GM19467 (cell line): ENCODE measurements at regions not wholly inside any gene's neighbourhood (a gene's known extent, or its start where the extent isn't known, plus 50 kb on each side); places are given as distances from the start of the nearest gene placed in this dataset.
"Not testable (repeated sequence)": the region's sequence is repeated elsewhere in the genome, so short reads cannot be mapped to it uniquely, and the experiment has no call there.

Experiments used
- ATAC-seq: cut with Tn5 transposase; IDR thresholded peaks from one replicate; pipeline ENCODE4 v1.9.1; 2021; ENCODE audit warnings: mild to moderate bottlenecking, moderate library complexity; ENCODE audit not compliant: unreplicated experiment

DNA sequence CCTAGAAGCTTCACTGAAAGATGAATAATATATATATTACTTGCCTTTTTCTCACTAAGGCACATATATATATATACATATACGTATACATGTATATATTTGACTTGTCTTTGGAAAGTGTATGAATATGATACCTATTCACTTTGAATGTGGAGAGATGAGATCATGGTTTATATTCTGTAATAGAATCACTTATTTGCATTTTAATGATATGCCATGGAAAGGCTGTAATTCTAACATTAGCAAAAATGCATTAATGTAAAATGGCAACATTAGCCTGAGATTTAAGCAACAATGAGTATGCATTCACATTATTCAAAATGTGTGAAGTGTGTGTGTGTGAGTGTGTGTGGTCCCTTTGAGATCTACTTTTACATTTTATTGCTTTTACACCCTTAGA lies 54.5 kb upstream of the PRKD1 start:
- ATAC-seq = no peak

DNA sequence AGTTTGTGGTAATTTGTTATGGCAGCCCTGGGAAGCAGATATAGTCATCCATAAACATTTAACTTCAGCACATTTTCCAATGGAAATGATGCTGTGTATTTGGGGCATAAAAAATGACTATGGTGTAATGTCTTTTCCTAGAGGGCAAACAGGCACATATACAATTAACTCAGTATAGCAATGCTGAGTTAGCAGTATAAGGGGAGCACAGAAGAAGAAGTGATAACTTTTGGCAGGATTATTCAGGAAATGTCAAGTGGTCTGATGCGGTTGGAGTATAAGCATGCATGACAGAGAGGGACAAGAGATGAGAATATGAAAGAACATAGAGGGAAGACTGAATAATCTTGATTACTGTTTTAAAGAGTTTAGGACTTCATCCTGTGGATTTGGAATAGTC lies 55.3 kb upstream of the PRKD1 start:
- no peak for ATAC-seq

DNA sequence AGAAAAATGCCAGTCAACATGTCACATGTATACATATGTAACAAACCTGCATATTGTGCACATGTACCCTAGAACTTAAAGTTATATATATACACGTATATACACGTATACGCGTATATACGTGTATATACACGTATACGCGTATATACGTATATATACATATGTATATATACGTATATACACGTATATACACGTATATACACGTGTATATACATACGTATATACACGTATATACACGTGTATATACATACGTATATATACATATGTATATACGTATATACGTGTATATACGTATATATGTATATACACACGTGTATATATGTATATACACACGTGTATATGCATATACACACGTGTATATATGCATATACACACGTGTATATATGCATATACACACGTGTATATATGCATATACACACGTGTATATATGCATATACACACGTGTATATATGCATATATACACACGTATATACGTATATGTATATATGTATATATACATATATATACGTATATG lies 62.8 kb upstream of the PRKD1 start:
- ATAC-seq = not testable (repeated sequence)

DNA sequence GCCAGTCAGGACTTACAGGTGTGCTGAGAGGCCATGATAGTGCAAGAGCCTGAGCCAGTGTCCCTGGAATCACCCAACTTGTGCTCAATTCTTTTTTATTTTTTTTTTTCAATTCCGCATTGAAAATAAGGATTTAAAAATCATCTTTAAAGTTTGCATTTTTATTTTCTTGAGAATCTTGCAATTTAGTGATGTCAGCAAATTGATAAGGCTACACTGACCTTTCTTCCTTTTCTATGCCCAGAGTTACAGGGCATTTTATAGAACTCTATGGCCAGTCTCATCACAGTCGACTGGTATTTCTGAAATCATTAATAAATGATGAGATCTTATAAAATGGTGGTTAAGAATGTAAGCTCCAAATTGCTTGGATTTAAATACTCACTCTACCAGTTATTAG lies 63.3 kb upstream of the PRKD1 start:
- no peak for ATAC-seq

DNA sequence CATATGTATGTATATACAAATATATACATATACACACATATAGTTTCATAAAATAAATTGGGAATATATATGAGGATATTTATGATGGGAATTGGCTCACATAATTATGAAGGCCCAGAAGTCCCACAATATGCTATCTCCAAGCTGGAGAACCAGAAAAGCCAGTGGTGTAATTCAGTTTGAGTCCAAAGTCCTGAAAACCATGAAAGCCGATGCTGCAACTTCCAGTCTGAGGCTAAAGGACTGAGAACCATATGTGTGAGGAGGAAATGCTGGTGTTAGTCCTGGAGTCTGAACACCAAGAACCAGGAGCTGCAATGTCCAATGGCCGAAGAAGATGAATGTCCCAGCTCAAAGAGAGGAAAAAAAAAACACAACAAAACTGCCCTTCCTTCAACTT lies 65.5 kb upstream of the PRKD1 start:
- ATAC-seq = no peak

DNA sequence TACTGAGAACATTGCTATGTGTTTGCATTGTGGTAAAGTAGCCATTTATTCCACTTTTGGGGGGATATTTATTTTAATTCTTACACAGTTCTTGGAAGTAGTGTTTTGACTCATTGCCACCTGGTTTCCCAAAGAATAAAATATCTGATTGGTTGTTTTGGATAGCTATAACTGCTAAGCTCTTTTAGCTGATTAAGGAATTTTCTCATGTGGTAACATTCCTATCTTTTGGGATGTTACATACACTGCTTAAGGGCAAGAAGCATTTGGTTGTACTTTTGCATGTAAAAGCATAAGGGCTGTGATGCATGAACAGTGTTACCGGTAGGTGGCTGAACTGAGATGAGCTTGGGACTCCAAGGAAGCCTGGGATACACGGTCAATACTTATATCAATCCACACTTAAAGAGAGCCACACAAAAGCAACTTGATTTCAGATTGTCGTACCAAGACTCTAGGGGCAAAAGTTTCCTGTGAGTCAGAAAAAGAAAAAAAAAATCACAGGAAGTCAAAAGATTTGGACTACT lies 71.4 kb upstream of the PRKD1 start:
- ATAC-seq = no peak

DNA sequence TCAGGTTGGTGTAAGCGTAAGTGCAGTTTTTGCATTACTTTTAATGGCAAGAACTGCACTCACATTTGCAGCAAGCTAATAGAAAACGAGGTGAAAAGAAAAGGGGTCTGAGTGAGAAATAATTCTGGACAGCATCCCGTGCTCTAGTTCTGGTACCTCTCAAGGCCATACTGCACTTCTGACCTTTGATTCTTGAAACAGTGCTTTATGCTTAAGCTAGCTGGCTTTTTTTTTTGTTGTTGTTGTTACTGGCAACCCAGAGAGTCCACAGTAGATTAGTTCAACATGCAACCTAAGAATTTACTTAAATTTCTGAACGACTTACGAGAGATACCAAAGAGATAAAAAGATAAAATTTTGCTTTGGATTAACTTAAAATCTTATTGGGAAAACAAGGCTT lies 75.2 kb upstream of the PRKD1 start:
- ATAC-seq = no peak

DNA sequence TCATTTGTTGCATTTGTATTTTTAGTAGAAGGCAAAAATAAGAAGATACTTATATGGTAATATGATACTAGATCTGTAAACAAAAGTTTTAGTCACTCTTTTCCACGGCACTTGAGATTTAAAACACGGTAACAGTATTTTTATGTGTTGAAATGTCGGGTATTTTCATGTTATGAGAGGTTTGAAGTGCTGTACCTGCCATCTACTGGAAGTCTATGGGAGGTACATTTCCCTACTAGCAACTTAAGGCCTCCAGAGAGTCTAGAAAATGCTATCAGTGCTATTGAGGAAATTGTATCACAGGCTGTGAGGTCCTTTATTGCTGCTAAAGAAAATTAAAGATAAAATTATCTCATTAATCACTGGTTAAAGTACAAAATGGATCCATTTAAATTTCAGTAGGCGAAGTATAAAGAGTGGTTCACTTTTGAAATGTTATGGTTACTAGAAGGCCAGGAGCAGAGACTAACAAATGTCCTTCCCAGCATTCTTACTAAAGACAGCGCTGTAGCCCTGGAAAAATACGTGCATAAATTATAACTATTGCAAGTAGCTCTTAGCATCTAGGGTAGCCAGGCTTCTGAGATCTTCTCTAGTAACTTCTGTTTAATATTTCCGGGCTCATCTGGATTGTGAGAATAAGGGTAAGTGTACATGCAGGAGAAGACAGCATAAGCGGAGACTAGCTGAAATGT lies 77.6 kb upstream of the PRKD1 start:
- no peak for ATAC-seq

DNA sequence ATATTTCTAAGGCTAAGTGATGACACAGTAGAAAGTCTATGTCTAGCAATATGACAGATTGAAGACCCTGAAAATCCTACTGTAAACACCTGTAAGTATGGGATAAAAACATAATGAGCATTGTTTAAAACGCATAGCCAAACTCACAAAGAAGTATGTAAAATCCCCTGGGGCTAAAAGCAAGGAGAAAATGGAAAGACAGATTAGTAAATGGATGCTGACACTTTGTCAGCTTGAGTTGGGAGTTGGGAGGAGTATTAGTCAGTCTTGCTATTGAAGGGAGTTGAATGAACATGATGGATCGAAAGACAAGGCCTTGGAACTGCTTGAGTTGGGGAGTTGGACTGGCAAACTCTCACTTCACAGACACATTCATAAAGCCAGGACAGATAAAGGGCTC lies 79.0 kb upstream of the PRKD1 start:
- ATAC-seq = no peak

DNA sequence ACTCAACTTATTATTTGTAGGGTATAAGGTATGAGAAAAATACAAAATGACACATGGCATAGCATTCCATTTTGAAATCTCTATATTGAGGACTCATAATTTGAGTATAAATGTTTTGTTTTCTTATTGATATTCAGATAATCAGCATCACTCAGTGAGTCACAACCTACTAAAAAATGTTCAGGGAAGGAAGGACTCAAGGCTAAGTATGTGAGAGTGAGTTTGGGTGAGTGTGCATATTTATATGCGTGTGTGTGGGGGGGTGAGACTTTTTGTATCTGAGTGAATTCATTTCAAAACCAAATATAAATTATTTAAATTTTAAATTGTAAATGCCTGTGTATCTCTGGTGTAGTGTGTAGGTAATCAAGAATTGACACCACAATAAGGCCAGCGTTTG lies 87.8 kb upstream of the PRKD1 start:
- ATAC-seq = no peak

DNA sequence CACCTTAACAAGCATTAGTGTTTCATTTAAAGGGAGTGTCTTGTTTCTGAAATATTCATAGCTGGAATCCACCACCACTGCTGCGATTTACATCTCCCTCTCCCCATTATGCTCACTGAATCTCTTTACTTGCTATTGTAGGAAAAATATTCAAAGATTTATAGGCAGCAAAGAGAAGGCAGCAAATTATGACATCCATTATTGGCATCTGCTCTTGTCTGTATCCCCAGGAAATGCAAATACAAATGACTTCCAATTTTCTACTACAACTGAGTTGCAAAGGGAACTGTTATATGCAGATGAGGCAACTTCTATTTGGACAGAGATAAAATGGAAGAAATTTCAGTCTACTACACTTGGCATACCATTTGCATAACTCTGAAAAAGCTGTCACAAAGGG lies 88.4 kb upstream of the PRKD1 start:
- ATAC-seq = no peak

DNA sequence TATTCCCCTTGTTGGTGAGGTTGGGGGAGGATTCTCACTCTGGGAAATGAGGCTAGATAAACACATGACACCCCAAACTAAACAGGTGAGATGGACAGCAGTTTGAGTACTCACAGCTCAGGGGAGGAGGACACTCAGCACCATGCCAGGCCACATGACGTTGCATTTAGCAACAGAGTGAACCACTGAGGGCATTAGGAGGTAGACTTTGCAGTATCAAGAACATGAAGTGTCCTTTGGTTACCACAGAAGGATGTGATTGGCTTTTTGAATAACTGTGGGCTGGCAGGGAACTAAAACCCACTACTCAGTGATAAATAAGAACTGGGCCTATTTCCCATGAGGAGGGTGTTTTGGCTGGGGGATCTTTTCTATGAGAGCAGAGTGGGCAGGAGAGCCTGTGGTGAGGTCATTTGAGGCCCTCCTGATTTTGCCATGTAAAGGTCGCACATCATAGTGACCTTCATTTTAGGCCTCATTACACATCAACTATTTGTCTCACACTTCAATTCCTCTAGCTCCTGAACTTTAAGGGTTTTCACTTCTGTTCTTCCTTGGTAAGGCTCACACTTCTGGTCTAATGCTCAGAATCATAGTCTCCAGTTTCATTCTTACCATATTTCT lies 89.8 kb upstream of the PRKD1 start:
- ATAC-seq = no peak

DNA sequence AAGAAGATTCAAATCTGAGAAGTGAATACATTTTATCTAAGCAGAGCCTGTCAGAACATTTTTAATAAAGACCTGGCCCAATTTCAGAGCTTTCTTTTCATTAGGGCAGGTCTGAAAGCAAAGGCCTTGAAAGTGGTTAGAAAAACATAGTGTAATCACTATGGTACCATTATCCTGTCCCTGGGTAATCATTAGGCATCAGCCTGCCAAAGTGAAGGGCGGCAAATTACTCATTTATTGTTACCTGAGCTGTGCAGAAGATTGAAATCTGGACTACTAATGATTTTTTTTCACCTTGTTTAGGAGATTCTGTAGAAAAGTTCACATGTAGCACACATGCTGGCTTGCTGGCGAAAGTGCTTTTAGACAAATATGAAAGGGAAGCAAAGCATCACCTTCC lies 92.6 kb upstream of the PRKD1 start:
- no peak for ATAC-seq

DNA sequence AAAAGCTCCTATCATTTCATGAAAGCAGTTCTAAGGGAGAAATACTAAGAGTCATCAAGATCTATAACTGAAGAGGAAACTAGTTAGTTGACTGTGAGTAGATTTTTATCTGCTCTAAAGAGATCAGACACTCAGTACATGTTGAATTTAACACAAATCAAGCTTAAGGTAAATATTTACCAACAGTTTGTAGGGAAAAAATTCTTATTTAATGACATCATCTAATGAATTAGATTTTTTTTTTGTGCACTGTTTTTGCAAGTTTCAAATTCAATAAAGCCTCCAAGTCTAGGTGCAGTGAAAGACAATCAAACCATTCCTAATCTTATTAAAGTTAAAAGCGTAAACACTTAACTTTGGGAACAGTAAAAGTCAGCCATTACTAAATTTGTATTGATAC lies 93.0 kb upstream of the PRKD1 start:
- no peak for ATAC-seq

DNA sequence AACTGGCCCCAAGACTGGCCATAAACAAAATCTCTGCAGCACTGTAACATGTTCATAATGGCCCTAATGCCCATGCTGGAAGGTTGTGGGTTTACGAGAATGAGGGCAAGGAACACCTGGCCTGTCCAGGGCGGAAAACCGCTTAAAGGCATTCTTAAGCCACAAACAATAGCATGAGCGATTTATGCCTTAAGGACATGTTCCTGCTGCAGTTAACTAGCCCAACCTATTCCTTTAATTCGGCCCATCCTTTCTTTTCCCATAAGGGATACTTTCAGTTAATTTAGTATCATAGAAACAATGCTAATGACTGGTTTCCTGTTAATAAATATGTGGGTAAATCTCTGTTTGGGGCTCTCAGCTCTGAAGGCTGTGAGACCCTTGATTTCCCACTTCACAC lies 95.7 kb upstream of the PRKD1 start:
- ATAC-seq = not testable (repeated sequence)

DNA sequence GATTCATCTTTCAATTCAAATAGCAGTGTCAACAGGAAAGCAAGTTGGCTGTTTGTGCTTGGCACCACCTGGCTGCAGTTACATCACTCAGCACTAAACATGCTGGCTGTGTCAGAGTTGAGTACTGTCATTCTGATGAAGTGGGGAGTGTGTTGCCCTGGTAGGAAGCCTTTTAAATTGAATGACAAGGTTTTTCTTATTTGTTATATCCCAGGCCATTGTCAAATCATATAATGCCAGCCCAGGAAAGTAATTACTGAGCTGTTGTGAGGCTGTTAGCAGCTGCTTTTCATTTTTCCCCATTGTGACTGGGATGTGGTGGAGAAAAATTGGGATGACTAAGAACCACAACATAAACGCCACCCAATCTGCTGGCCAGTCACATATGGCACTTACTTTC lies 106.5 kb upstream of the PRKD1 start:
- no peak for ATAC-seq

DNA sequence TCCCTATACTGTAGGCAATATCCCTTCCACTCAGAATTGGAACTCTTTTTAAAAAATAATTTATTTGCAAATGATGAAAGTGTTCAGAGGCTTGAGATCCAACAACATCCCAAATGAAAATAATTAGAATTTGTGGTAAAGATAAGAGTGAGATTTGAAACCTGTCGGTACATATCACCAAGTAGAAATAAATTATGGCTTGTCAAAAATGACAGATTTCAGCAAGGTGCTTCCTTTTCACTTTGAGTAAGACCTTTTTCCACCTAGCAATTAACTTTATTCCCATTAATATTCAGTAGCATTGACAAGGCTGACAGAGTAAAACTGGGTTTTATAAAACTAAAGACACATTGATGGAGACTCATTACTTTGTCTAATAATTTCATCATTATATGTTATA lies 107.7 kb upstream of the PRKD1 start:
- no peak for ATAC-seq

DNA sequence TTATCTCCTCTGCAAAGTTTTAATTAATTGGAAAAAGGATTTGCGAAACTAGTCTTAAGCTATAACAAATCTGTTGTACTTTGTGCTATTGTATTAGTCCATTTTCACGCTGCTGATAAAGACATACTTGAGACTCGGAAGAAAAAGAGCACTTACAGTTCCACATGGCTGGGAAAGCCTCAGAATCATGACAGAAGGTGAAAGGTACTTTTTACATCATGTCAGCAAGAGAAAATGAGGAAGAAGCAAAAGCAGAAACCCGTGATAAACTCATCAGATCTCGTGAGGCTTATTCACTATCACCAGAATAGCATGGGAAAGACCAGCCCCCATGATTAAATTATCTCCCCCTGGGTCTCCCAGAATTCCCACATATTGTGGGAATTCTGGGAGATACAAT lies 118.1 kb upstream of the PRKD1 start:
- ATAC-seq = no peak

DNA sequence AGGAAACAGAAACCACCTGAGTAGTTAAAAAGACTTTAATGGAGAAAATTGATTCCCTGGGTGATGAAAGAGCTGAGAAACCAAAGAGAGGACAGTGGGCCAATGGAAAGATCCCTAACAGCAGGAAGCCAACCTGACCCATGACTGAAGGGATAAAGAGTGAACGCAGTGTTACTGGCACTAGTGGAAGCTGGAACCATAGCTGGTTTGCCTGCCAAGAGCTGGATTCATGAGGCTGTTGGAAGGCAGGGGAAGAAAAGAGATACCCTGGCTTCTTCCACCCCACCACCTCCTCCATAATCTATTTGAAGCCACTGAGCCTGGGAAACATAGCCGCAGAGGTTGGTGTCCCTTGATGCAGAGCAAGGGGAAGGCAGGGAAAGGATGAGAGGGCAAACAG lies 125.5 kb upstream of the PRKD1 start:
- no peak for ATAC-seq

DNA sequence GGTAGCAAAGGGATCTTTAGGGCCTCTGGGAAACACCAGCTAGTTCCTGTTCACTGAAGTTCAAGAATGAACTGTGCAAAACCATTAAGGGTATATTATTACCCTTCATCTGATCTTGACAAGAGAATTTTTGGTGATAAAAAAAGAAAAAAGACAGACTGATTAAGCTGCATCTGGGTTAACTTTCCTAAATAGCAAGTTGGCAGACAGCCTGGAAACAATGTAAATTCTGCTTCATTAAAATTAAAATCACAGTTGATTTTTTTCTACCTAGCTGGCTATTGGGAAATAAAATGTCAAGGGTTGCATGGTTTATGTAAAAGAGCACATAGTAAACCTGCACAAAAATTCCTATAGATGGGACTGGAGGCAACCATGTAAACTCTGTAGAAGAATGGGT lies 126.6 kb upstream of the PRKD1 start:
- ATAC-seq = no peak

DNA sequence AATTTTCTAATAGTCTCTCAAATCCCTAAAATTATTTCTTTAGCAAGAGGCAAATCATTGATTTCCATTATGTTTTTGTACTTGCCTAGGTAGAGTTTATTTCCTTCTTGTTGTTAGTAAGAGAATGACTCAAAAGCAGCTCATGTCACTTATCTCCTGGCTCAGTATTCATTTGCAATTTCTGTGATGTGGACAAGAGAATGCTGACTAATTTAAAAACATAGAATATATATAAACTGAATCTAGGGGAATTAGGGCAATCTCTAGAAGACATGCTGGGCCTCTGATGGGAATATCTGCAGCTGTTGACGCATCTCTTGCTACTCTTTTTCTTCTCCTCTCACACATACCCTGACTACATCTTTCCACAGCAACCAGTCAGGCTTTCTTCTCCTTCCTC lies 130.8 kb upstream of the PRKD1 start:
- ATAC-seq = no peak

DNA sequence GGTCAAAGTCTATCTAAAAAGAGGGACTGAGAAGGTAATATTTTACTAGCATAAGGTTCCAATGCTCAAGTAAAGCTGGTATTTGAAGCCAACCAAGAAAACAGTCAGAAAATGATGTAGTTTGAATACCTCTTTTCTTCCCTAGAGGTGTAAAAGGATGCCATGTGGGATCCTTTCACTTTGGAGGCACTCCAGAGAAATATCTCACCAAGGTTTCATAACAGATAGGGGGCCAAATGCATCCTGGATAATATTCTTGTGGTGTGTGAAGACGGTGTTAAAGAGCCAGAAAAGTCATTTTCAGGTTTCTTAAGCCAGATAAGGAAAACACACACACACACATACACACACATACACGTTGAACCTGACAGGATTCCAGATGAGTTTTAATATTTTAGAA lies 136.1 kb upstream of the PRKD1 start:
- ATAC-seq = no peak

DNA sequence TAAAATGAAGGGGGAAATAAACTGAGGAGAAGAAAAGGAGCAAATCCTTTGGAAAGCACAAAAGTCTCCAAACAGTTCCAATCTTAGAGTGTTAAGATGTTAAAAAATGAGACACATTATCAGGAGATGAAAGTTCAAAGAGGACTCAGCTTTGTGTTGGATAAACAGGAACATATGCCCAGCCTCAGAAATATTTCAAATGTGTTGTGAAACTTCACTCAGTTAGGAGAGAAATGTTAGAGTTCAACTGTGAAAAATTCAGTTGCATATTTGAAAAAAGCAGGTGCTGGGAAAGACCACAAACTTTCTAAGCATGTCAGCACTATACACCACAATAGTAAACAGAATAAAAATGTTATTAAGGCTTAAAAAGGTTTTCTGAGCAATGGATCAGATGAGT lies 136.8 kb upstream of the PRKD1 start:
- no peak for ATAC-seq
